Heart left ventricle (tissue), 13 donors: ENCODE measurements at regions not wholly inside any gene's neighbourhood (a gene's known extent, or its start where the extent isn't known, plus 50 kb on each side); places are given as distances from the start of the nearest gene placed in this dataset.

Experiments
- POLR2A ChIP-seq, 2 donors: fragments of 450-650 bp; IDR thresholded peaks; one replicate each; pipeline ENCODE4 v1.6.1; 2017; ENCODE audit warnings: antibody characterized with exemption in 2 of 2, mild to moderate bottlenecking in 2 of 2, moderate library complexity in 2 of 2
- TF ChIP-seq, protein P1 (sequence below), 12 donors: fragments of 200-600 bp; sonication (generic) in 4 of 12; IDR thresholded peaks; one replicate each; pipeline versions ENCODE4 v1.5.0 to v1.8.0; 2018 to 2022; ENCODE audit warnings: antibody characterized with exemption in 12 of 12, mild to moderate bottlenecking in 5 of 12
- donor health status: ischemic (EF 13 %, LVEDD 7.1; RV severe dilation, severe dysfunction).
- donor health status: DM: no; HTN: yes; CAD: no.
- donor health status: DM: no; HTN: no; CAD: no.
- donor health status: ischemic (EF 25% LVEDD 6.9; RV normal size, moderate dysfunction).
- donor health status: ischemic (EF 25% LVEDD 5.7; RV mildly dilated, moderate dysfunction).
- donor health status: ischemic (EF 35%, LVEDD 5.7; RV mildly dilated, moderate dysfunction).
- donor health status: nonischemic (EF 11% LVEDD 7.7; RV severe dilation, severe dysfunction).
- donor health status: DM: yes; HTN: yes; CAD: no.
- donor health status: PGD.
- donor health status: ischemic (EF 29% LVEDD 5.4; RV normal size, mild dysfunction).
- donor health status: nonischemic (EF 23%, LVEDD 6.1; RV moderate dilation, normal function).

DNA sequence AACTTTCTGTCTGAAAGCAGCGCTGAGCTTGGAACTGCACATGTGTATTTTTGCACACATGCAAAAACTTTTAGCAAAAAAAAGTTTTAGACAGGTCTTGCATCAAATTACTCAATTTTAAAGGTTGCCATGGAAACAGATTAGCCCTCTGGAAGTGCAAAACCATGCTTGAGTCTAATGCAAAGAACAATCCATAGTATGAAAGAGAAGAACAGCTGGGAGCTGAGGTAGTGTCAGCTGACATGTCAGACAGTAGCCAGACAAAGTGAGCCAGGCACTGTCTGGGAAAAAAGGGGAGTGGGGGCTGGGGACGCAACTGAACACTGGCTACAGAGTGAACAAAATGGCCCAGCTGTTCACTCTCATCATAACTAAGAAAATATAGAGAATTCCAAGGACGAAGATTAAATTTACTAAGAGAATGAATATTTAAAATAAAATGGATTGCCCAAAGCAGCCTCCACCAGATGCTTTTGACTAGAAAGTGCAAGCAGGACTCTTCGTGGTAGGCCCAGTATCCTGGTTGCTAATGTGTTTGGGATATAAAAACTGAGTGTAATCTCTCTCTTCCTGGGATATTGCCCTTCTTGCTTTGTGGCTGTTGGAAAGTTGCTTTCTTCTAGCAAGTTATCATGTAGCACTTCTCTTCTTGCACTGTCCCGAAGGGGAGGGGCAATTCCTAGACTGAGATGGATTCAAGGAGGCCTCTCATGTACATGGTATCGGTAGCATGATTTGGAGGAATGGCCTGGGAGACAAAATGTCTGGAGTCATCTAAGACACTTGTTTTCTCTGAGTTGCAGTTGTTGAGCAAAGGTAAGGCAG lies 434.1 kb upstream of the FAT3 start:
- TF ChIP-seq, protein P1, sequence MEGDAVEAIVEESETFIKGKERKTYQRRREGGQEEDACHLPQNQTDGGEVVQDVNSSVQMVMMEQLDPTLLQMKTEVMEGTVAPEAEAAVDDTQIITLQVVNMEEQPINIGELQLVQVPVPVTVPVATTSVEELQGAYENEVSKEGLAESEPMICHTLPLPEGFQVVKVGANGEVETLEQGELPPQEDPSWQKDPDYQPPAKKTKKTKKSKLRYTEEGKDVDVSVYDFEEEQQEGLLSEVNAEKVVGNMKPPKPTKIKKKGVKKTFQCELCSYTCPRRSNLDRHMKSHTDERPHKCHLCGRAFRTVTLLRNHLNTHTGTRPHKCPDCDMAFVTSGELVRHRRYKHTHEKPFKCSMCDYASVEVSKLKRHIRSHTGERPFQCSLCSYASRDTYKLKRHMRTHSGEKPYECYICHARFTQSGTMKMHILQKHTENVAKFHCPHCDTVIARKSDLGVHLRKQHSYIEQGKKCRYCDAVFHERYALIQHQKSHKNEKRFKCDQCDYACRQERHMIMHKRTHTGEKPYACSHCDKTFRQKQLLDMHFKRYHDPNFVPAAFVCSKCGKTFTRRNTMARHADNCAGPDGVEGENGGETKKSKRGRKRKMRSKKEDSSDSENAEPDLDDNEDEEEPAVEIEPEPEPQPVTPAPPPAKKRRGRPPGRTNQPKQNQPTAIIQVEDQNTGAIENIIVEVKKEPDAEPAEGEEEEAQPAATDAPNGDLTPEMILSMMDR (IDR thresholded peaks at IDR 0.05), result no peak
- TF ChIP-seq POLR2A (IDR thresholded peaks at IDR 0.05), result no peak
